Stimulated activated naive CD4-positive, alpha-beta T cell treated with Interleukin-2 at 50 U/mL for 16 hours (primary cell): ENCODE measurements at regions not wholly inside any gene's neighbourhood (a gene's known extent, or its start where the extent isn't known, plus 50 kb on each side); places are given as distances from the start of the nearest gene placed in this dataset.

Experiments used
- DNase-seq: peaks from one replicate; lab custom pipeline; 2025; lab: John Stamatoyannopoulos, UW

GRCh38 chr11:11756718-11757117 is 85.1 kb upstream of the USP47 start:
- DNase-seq, result no peak

GRCh38 chr11:11755871-11756270 is 85.9 kb upstream of the USP47 start:
- DNase-seq, result no peak

GRCh38 chr11:11752679-11753078 is 89.1 kb upstream of the USP47 start:
- no peak for DNase-seq

- no peak for DNase-seq
These were observed 91.5 kb upstream of the USP47 start for GRCh38 chr11:11750017-11750878.

- no peak for DNase-seq
These were observed 92.9 kb upstream of the USP47 start for GRCh38 chr11:11748706-11749365.

GRCh38 chr11:11747570-11747969 is 94.2 kb upstream of the USP47 start:
- DNase-seq, result no peak

GRCh38 chr11:11746449-11746848 is 95.3 kb upstream of the USP47 start:
- no peak for DNase-seq

- DNase-seq, result no peak
These were observed 98.6 kb upstream of the USP47 start for GRCh38 chr11:11743216-11743615.

- no peak for DNase-seq
These were observed 99.3 kb upstream of the USP47 start for GRCh38 chr11:11742486-11742885.

GRCh38 chr11:11740836-11741235 is 100.9 kb upstream of the USP47 start:
- no peak for DNase-seq

- no peak for DNase-seq
These were observed 101.6 kb upstream of the USP47 start for GRCh38 chr11:11740073-11740702.

GRCh38 chr11:11738370-11738769 is 103.4 kb upstream of the USP47 start:
- DNase-seq, result no peak

- no peak for DNase-seq
These were observed 106.2 kb upstream of the USP47 start for GRCh38 chr11:11735586-11735985.

- DNase-seq, result no peak
These were observed 108.5 kb upstream of the USP47 start for GRCh38 chr11:11733246-11733747.

- no peak for DNase-seq
These were observed 109.7 kb upstream of the USP47 start for GRCh38 chr11:11732116-11732515.

- no peak for DNase-seq
These were observed 109.7 kb upstream of the GALNT18 start for GRCh38 chr11:11731311-11732083.

- DNase-seq, result no peak
These were observed 106.6 kb upstream of the GALNT18 start for GRCh38 chr11:11728386-11728785.

- no peak for DNase-seq
These were observed 103.6 kb upstream of the GALNT18 start for GRCh38 chr11:11725438-11725837.

- no peak for DNase-seq
These were observed 103.2 kb upstream of the GALNT18 start for GRCh38 chr11:11724994-11725393.

- DNase-seq, result no peak
These were observed 101.1 kb upstream of the GALNT18 start for GRCh38 chr11:11722861-11723260.

- DNase-seq, result no peak
These were observed 100.4 kb upstream of the GALNT18 start for GRCh38 chr11:11722246-11722645.

- DNase-seq, result no peak
These were observed 96.7 kb upstream of the GALNT18 start for GRCh38 chr11:11718511-11718910.
